HG02981 (cell line): ENCODE measurements at regions not wholly inside any gene's neighbourhood (a gene's known extent, or its start where the extent isn't known, plus 50 kb on each side); places are given as distances from the start of the nearest gene placed in this dataset.
"Not testable (repeated sequence)": the region's sequence is repeated elsewhere in the genome, so short reads cannot be mapped to it uniquely, and the experiment has no call there.

ENCODE experiments used
- ATAC-seq: cut with Tn5 transposase; IDR thresholded peaks from one replicate; pipeline ENCODE4 v1.9.1; 2021; ENCODE audit warnings: mild to moderate bottlenecking, moderate library complexity; ENCODE audit not compliant: unreplicated experiment

DNA sequence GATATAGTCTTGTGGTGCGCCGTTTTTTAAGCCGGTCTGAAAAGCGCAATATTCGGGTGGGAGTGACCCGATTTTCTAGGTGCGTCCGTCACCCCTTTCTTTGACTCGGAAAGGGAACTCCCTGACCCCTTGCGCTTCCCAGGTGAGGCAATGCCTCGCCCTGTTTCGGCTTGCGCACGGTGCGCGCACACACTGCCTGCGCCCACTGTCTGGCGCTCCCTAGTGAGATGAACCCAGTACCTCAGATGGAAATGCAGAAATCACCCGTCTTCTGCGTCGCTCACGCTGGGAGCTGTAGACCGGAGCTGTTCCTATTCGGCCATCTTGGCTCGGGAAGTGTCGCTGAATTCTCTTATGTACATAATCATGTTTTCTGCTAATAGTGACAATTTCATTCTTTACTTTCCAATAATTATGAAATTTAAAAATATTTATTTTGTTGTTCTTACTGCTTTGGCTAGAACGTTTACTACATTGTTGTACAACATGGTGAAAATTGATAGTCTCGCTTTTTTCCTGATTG, 61.2 kb upstream of the MINDY3 start:
- not testable (repeated sequence) for ATAC-seq

DNA sequence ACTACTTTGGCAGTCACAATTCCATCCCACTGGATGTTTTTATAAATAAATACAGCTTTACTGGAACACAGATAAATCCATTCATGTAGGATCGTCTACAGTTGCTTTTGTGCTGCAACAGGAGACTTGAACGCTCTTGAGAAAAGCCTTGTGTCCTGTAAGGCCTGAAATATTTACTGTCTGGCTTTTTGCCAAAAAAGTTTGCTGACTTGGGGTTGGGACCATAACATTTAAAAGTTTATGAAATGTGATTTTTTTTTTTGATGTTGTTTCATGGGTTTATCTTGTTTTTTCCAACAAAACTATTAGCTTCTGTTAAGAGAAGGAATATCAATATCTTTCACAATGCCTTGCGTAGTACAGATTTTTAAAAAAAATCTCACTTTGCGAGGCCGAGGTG, 71.1 kb upstream of the MINDY3 start:
- no peak for ATAC-seq

DNA sequence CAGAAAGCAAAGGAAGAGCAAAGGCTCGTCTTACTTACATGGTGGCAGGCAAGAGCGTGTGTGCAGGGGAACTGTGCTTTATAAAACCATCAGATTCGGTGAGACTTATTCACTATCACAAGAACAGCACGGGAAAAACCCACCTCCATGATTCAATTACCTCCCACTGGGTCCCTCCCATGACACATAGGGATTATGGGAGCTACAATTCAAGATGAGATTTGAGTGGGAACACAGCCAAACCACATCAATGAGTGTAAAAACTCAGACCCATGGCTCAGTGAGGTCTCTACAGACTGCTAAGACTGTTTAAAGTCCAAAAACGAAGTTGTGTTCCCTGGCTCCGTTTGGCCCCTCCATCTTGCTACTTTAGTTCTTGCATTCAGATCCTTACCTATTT, 79.2 kb upstream of the MINDY3 start:
- ATAC-seq: not testable (repeated sequence)

DNA sequence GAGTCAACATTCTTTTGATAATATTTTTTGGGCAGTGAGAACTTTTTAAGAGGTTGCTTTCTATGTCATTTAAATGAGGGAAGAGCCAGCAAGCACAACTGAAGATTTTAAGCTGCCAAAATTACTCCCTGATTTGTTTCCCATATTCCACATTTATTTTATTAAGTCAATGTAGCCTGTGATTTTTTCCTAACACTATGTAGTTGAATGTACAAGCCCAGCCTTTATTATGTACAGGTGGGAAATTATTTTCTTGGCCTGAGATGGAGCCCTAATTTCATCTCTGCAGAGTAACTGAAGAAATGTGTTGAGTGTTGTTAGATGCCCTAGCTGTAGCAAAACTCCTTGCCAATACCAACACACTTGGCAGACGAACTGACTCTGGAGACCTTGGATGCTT, 83.1 kb upstream of the MINDY3 start:
- ATAC-seq: no peak

DNA sequence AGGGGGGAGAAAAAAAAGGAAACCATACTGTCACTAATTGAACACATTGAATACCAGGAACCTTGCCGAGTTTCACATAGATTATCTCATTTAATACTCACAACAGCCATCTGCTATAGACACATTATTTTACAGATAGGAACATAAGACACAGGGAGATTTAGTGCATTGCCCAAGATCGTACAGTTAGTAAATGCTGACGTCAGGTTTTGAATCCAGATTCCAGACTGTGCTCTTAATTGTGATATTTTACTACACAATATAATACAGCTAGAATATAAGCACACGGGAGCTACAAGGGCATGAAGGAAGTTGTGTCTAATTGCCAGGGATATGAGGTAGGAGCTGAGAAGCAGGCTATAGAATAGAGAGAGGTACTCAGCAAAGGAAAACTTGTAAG, 93.9 kb upstream of the MINDY3 start:
- ATAC-seq: no peak

DNA sequence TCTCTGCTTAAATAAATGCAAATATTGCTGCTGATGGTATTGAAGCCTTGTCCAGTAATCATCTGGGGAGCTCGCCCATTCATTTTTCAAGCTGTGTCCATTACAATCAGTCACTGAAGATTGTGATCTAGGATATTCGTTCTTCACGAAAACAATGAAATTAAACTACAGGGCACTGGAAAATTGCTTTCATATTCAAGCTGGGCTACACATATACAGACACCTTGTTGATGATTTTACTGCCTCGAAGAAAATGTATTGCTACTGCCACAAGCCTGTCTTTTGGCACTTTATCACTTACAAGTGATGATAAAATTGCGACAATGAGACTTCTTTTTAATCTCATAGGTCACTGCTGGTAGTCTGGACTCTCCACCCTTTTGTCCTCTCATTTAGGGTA, 100.0 kb upstream of the MINDY3 start:
- ATAC-seq: no peak

DNA sequence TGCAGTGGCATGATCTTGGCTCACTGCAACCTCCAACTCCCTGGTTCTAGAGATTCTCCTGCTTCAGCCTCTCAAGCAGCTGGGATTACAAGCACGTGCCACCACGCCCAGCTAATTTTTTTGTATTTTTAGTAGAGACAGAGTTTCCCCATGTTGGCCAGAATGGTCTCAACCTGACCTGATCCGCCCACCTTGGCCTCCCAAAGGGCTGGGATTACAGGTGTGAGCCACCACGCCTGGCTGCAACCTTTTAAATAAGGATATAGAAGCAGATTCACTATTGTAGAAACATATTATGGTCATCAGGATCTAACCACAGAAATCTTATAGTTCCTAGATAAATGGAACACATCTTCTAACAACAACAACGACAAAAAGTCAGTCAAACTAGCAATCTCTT, 112.4 kb upstream of the MINDY3 start:
- ATAC-seq: not testable (repeated sequence)

DNA sequence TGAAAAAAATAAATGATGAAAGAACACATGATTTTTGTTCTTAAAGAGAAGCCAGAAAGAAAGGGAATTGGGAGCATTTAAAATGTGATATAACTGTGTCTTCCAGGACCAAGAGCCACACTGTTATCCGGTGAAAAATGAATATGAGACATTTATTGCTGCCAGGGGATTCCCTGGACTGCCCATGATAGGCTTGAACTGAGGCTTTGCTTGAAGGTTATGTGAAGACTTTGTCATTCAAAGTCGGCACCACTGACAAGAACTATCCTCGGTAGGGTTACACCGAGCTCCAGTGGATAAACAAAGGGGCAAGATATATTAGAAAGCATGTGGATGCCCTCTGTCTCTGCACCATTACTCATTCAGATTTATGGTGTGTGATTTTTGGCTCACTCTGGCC, 125.4 kb upstream of the MINDY3 start:
- no peak for ATAC-seq

DNA sequence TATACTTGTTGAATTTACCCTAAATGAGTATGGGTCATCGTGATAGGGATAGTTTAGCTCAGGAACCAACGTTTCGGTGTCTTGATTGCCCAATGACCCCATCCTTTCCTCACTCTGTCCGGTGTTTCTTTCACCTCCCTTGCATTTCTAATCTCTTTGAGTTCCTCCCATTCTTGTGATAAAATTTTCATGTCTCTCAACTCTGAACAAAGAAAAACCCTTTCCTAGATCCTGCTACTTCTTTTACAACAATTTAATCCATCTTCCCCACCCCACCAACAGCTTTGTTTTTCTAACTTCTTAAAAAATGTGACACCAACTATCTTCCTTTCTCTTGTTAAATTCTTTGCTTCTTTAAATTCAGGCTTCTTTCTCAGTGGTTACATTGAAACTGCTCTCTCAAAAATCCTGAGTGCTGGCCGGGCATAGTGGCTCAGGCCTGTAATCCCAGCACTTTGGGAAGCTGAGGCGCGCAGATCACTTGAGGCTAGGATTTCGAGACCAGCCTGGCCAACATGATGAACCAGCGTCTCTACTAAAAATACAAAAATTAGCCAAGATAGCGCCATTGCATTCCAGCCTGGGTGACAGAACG, 130.3 kb upstream of the MINDY3 start:
- no peak for ATAC-seq

DNA sequence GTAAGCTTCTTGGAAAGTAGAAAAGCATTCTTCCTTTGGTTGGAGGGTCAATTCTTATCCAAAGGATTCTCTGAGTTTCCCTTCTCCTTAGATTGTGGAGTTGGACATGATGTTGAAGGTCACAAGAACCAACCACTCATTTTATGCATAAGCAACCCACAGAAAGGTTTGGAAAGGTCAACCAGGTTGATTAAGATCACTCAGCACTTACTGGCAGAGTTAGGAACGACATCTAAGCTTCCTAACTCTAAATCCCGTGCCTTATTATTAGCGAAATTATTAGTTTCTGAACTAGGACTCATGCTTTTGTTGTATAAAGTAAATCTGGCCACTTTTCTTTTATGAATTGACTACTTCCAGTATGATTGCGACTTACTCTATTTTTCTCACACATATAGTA, 137.0 kb upstream of the MINDY3 start:
- no peak for ATAC-seq

DNA sequence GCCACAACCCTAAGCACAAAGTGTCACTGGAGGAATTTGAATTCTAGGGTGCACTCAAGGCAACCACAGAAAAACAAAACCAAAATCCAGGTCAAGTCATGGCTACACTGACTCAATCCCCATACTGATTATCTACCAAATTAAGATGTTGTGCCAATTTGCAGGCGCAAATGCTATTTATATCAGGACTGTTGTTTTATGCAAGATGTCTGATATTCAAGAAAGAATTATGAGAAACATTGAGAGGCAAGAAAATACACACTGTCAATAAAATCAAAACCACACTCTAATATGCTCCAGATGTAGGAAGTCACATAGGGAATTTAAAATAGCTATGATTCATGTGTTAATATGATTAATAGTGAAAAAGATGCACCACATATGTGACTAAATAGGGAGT, 141.3 kb upstream of the MINDY3 start:
- no peak for ATAC-seq

DNA sequence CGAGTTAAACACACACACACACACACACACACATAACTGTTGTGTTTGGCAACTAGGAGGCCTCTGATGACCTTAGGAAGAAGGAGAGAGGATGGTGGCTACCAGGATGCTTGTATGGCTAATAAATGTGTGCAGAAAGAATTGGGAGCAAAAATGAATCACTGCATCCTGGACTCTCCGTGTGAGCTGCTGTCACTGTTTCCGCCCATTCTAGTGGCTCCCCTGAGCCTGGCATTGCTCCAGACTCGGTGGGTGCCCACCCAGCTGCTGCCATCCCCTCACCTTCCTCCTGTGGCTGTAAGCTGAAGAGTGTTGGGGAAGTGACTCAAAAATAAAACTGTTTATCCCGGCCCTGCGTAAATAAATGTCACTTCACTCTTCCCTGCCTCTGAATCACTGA, 149.5 kb upstream of the MINDY3 start:
- no peak for ATAC-seq

DNA sequence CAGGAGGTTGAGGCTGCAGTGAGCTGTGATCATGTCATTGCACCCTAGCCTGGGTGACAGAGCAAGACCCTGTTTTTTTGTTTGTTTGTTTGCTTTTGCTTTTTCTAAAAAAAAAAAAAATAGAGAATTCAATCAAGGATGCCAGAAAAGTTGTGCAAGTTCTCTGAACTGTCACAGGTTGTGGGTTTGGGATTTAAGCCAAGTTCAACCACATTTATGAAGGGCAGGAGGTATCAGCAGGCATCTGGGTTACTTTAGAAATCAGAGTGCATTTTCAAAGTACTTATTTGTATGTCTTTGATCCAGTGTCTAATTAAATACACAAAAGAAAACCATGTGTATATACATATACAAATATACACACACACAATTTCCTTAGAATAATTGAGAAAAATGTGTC, 151.2 kb upstream of the MINDY3 start:
- no peak for ATAC-seq

DNA sequence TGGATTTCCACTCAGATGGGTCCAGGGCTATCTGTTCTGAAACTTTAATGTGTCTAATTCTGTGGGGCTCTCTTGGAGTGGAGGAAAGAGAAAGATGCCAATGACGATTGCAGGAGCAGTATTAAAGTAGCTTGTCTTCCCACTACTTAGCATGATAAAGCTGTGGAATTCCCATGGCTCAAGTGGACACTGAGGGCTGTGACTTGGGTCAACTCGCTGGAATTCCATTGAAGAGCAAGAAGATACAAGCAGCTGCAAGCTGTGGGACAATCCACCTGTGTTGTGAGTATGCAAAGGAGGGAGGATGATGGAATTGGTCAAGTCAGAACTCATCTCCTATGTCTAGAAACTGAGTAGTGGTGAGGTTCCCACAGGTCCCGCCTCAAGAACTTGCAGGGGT, 154.2 kb upstream of the MINDY3 start:
- ATAC-seq: no peak

DNA sequence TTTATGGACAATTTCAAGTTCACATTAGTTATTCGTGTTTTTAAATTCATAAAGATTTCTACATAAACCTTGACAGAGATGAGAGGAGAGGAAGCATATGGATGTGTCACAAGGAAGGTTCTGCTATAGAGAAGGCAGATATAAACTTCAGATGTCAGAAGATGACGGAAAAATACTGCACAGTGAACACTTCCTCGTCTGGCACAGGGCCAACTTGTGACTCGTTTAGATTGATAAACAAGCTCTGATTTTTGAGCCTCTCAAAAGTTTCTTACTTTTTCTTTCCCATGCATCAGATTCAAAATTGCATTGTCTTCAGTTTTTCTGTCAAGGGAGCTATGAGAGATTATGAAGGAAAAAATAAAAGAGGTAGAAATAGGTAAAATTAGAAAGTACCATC, 156.4 kb upstream of the MINDY3 start:
- ATAC-seq: no peak

DNA sequence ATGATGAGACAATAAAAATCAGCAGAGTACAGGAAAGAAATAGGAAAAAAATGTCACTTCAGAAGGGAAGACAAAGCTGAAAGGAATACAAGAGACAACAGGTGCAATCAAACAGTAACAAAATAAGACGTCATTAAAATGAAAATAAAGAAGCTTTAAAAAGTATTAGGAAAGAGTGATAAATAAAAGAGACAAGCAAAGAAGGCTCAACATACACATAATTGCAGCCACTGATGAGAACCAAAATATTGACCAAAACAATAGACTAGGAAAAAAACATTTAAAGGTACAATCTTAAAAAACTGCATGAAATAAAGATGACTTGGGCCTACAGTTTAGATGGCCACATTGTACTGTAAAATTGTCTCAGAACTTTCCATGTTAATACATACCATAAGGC, 160.5 kb upstream of the MINDY3 start:
- no peak for ATAC-seq

DNA sequence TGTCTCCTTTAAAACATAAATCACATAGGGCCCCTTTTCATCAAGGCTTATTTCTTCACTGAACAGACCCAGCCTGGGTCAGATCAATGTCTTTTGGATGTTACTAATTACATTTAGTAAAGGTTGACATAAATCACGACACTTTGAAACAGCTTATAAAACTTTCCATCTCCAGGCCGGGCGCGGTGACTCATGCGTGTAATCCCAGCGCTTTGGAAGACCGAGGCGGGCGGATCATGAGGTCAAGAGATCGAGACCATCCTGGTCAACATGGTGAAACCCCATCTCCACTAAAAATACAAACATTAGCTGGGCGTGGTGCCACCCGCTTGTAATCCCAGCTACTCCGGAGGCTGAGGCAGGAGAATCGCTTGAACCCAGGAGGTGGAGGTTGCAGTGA, 166.5 kb upstream of the MINDY3 start:
- ATAC-seq: not testable (repeated sequence)

DNA sequence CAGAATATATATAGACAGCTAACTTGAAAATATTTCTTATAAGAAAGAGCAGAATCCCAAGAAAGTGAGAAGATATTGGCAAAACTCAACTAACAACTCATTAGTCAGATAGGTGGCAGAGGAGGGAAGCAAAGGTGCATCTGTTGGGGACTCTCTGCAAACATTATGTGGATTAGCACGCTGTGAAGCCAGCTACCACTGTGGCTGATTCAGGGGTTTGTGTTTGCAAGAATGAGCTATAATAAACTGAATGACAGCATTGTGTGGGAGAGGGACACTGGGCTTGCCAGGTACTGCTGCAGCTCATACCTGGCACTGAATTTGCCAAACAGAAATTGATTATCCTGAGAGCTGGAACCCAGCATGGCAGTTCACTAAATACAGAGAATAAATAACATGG, 170.3 kb upstream of the MINDY3 start:
- no peak for ATAC-seq

DNA sequence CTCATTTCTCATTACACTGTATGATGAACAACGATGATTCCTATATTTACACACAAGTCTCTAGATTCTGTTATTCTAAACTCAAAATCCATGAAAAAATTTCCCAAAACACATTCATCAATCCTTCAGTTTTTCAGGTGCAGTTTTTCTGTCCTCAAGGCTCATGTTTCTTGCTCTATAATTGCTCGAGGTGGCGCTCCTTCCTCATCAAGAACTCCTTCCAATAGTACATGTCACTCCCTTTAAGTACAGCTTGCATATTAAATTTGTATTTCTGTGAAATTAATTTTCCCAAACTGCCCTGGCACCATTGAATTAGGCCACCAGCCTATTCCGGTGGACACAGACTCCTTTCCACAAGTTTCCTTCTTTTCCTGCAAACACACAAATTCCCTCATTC, 188.7 kb upstream of the MINDY3 start:
- ATAC-seq: no peak

DNA sequence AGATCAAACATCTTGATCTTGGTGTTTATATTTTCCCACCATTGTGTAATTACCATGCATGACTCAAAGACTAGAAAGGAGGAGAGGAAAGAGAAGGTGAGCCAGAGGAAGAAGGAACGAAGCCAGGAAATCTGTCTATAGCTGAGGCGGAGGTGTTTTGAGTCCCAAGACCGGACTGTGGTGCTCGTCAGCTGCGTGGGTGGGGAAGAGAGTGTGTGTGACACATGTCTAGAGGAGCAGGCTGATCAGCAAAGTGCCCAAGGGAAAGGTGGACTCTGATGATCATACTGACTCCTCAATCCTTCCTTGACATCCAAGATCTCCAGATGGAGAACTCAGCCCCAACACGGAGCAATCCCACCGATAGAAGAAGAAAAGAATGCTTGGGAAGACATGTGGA, 189.5 kb upstream of the MINDY3 start:
- ATAC-seq: no peak

DNA sequence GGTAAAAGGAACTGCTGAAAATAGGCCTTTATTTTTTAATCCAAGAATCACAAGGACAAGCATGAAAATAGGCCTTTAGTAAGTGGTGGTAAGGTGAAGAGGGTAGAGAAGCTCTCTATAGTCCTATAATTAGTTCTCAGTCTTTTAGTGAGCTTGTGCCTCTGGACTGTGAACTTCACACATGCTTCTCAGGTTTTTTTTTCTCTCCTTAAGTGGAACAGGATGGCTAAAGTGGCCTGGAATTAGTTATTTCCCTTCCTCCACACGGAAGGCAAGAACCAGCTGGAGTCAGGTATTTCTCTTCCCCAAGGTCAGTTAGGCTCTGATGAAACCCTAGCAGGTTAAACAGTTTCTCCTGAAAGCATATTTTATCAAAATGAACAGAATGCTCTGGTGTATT, 203.0 kb upstream of the MINDY3 start:
- no peak for ATAC-seq

DNA sequence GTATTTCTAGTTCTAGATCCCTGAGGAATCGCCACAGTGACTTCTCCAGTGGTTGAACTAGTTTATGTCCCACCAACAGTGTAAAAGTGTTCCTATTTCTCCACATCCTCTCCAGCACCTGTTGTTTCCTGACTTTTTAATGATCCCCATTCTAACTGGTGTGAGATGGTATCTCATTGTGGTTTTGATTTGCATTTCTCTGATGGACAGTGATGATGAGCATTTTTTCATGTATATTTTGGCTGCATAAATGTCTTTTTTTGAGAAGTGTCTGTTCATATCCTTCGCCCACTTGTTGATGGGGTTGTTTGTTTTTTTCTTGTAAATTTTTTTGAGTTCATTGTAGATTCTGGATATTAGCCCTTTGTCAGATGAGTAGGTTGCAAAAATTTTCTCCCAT, 223.2 kb upstream of the MINDY3 start:
- ATAC-seq: not testable (repeated sequence)

DNA sequence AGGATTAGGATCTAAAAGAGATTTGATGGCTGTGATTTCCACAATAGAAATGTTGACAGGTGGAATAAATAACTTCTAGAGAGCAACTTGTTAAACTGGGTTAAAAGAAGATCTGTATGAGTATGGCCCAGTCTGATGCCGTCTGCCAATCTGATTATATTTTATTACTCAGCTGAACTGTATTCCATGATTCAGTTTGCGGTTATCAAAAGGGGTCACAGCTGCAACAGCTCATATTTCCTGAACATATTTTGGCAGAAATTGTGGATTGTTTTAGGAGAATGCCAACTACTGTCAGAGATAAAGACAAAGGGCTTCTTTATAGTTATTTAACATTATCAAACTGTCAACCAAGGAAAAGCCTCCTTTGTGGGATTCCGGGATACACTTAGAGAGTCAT, 244.8 kb upstream of the MINDY3 start:
- no peak for ATAC-seq
